ENCODE measurements at regions not wholly inside any gene's neighbourhood (a gene's known extent, or its start where the extent isn't known, plus 50 kb on each side); places are given as distances from the start of the nearest gene placed in this dataset.

GRCh38 chr10:59512951-59513350 lies 150.6 kb upstream of the FAM13C start:
- TF ChIP-seq CTCF (IDR thresholded peaks at IDR 0.05; ENCODE audit: unreplicated experiment): no peak
- CTCF ChIA-PET: no interaction called here
- H3K27ac Mint-ChIP-seq (ENCODE audit: unreplicated experiment): no peak overlapping the region
- peaks cover 55% of the 10 kb centered on the region for H3K27me3 Mint-ChIP-seq (ENCODE audit: unreplicated experiment)
- no peak for DNase-seq
- intact Hi-C loops (cut with micrococcal nuclease; ENCODE audit: unreplicated experiment): no loop called here
- no peaks in the 10 kb centered on the region for H3K9me3 Mint-ChIP-seq (ENCODE audit: low read depth, unreplicated experiment)
- H3K4me3 Mint-ChIP-seq (ENCODE audit: low read depth, unreplicated experiment): no peak overlapping the region
- no TSS peak for BruUV-seq (replicated peaks)
- no peaks in the 10 kb centered on the region for H3K4me1 Mint-ChIP-seq (ENCODE audit: low read depth, unreplicated experiment)
- H3K36me3 Mint-ChIP-seq (ENCODE audit: insufficient read depth, unreplicated experiment): no peaks in the 10 kb centered on the region

GRCh38 chr10:59508956-59509355 lies 146.6 kb upstream of the FAM13C start:
- intact Hi-C loops (cut with micrococcal nuclease; ENCODE audit: unreplicated experiment): no loop called here
- Mint-ChIP-seq H3K9me3 (ENCODE audit: low read depth, unreplicated experiment) (no peaks in the 10 kb centered on the region), H3K4me1 (ENCODE audit: low read depth, unreplicated experiment) (no peaks in the 10 kb centered on the region), H3K4me3 (ENCODE audit: low read depth, unreplicated experiment) (no peak overlapping the region), H3K36me3 (ENCODE audit: insufficient read depth, unreplicated experiment) (no peaks in the 10 kb centered on the region), H3K27me3 (ENCODE audit: unreplicated experiment) (peaks cover 46% of the 10 kb centered on the region), H3K27ac (ENCODE audit: unreplicated experiment) (no peak overlapping the region)
- no TSS peak for BruUV-seq (replicated peaks)
- no peak for TF ChIP-seq CTCF (IDR thresholded peaks at IDR 0.05; ENCODE audit: unreplicated experiment)
- DNase-seq: no peak
- CTCF ChIA-PET: no interaction called here

GRCh38 chr10:59508296-59508695 lies 145.9 kb upstream of the FAM13C start:
- Mint-ChIP-seq H3K4me3 (ENCODE audit: low read depth, unreplicated experiment) (no peak overlapping the region), H3K36me3 (ENCODE audit: insufficient read depth, unreplicated experiment) (no peaks in the 10 kb centered on the region), H3K27ac (ENCODE audit: unreplicated experiment) (no peak overlapping the region), H3K4me1 (ENCODE audit: low read depth, unreplicated experiment) (no peaks in the 10 kb centered on the region), H3K9me3 (ENCODE audit: low read depth, unreplicated experiment) (no peaks in the 10 kb centered on the region), H3K27me3 (ENCODE audit: unreplicated experiment) (peaks cover 39% of the 10 kb centered on the region)
- intact Hi-C loops (cut with micrococcal nuclease; ENCODE audit: unreplicated experiment): no loop called here
- BruUV-seq (replicated peaks): no TSS peak
- DNase-seq: peak; percentile 33
- no peak for TF ChIP-seq CTCF (IDR thresholded peaks at IDR 0.05; ENCODE audit: unreplicated experiment)
- CTCF ChIA-PET: no interaction called here

GRCh38 chr10:59505926-59506325 lies 143.6 kb upstream of the FAM13C start:
- Mint-ChIP-seq H3K36me3 (ENCODE audit: insufficient read depth, unreplicated experiment) (no peaks in the 10 kb centered on the region), H3K27me3 (ENCODE audit: unreplicated experiment) (peaks cover 39% of the 10 kb centered on the region), H3K27ac (ENCODE audit: unreplicated experiment) (no peak overlapping the region), H3K4me3 (ENCODE audit: low read depth, unreplicated experiment) (no peak overlapping the region), H3K9me3 (ENCODE audit: low read depth, unreplicated experiment) (no peaks in the 10 kb centered on the region), H3K4me1 (ENCODE audit: low read depth, unreplicated experiment) (no peaks in the 10 kb centered on the region)
- no peak for TF ChIP-seq CTCF (IDR thresholded peaks at IDR 0.05; ENCODE audit: unreplicated experiment)
- CTCF ChIA-PET: no interaction called here
- no TSS peak for BruUV-seq (replicated peaks)
- intact Hi-C loops (cut with micrococcal nuclease; ENCODE audit: unreplicated experiment): no loop called here
- DNase-seq: no peak

GRCh38 chr10:59499460-59499859 lies 137.1 kb upstream of the FAM13C start:
- H3K9me3 Mint-ChIP-seq (ENCODE audit: low read depth, unreplicated experiment): peaks cover 2% of the 10 kb centered on the region
- CTCF ChIA-PET: no interaction called here
- BruUV-seq (replicated peaks): no TSS peak
- no peaks in the 10 kb centered on the region for H3K4me1 Mint-ChIP-seq (ENCODE audit: low read depth, unreplicated experiment)
- intact Hi-C loops (cut with micrococcal nuclease; ENCODE audit: unreplicated experiment): no loop called here
- H3K27ac Mint-ChIP-seq (ENCODE audit: unreplicated experiment): no peak overlapping the region
- no peak overlapping the region for H3K4me3 Mint-ChIP-seq (ENCODE audit: low read depth, unreplicated experiment)
- no peaks in the 10 kb centered on the region for H3K36me3 Mint-ChIP-seq (ENCODE audit: insufficient read depth, unreplicated experiment)
- DNase-seq: no peak
- TF ChIP-seq CTCF (IDR thresholded peaks at IDR 0.05; ENCODE audit: unreplicated experiment): no peak
- H3K27me3 Mint-ChIP-seq (ENCODE audit: unreplicated experiment): peaks cover 27% of the 10 kb centered on the region
